OCI-LY1 (cell line): ENCODE measurements at regions not wholly inside any gene's neighbourhood (a gene's known extent, or its start where the extent isn't known, plus 50 kb on each side); places are given as distances from the start of the nearest gene placed in this dataset.

Source experiments
- EZH2 ChIP-seq: fragments of 200-600 bp; sonication (generic), shearing (Covaris generic); IDR thresholded peaks from 2 replicates; pipeline ENCODE4 v1.8.0; 2017; ENCODE audit warnings: borderline replicate concordance, mixed run types, mild to moderate bottlenecking, antibody characterized with exemption, low read length, moderate library complexity, mixed read lengths
- TF ChIP-seq, protein P1 (sequence below): fragments of 200-600 bp; sonication (generic), shearing (Covaris generic); IDR thresholded peaks from 2 replicates; pipeline ENCODE4 v1.5.1; 2017; ENCODE audit warnings: mild to moderate bottlenecking, antibody characterized with exemption, low read length, moderate library complexity, mixed read lengths

DNA sequence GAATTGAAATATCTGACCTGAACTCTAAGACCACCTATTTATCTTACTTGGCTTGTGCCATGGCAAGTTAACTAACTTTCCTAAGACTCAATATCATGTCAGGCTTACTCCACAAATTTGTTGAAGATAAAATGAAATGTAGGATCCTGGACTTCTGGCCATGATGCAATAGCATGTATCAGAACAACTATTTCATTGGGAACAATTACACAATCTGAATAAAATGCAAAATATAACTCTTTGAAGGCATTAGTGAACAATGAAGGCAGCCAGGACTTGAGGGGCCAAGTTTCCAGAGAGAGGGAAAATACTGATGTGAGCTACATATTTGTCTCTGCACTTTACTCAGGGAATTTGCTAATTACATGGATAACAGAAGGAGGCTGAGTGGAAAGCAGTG is 476.5 kb upstream of the ACVR2A start:
- no peak for TF ChIP-seq EZH2
- TF ChIP-seq, protein P1, sequence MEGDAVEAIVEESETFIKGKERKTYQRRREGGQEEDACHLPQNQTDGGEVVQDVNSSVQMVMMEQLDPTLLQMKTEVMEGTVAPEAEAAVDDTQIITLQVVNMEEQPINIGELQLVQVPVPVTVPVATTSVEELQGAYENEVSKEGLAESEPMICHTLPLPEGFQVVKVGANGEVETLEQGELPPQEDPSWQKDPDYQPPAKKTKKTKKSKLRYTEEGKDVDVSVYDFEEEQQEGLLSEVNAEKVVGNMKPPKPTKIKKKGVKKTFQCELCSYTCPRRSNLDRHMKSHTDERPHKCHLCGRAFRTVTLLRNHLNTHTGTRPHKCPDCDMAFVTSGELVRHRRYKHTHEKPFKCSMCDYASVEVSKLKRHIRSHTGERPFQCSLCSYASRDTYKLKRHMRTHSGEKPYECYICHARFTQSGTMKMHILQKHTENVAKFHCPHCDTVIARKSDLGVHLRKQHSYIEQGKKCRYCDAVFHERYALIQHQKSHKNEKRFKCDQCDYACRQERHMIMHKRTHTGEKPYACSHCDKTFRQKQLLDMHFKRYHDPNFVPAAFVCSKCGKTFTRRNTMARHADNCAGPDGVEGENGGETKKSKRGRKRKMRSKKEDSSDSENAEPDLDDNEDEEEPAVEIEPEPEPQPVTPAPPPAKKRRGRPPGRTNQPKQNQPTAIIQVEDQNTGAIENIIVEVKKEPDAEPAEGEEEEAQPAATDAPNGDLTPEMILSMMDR, result no peak
